ENCODE measurements at regions not wholly inside any gene's neighbourhood (a gene's known extent, or its start where the extent isn't known, plus 50 kb on each side); places are given as distances from the start of the nearest gene placed in this dataset.

GRCh38 chr2:147575106-147575505 lies 269.7 kb upstream of the ACVR2A start:
- ATAC-seq (no peak), DNase-seq (no peak)
- Mint-ChIP-seq H3K4me1 (no peaks in the 10 kb centered on the region), H3K27ac (no peak overlapping the region), H3K4me3 (no peak overlapping the region), H3K27me3 (no peaks in the 10 kb centered on the region), H3K9me3 (peaks cover 0 to 6% of the 10 kb centered on the region in 2 donors)

GRCh38 chr2:147572622-147573021 lies 272.2 kb upstream of the ACVR2A start:
- Mint-ChIP-seq H3K27ac (no peak overlapping the region), H3K27me3 (no peaks in the 10 kb centered on the region), H3K9me3 (peaks cover 0 to 6% of the 10 kb centered on the region in 2 donors), H3K4me3 (no peak overlapping the region), H3K4me1 (no peaks in the 10 kb centered on the region)
- ATAC-seq (no peak), DNase-seq (no peak)

GRCh38 chr2:147569426-147569825 lies 275.4 kb upstream of the ACVR2A start:
- no peak overlapping the region for H3K4me3 Mint-ChIP-seq
- ATAC-seq (no peak), DNase-seq (no peak)
- H3K27me3 Mint-ChIP-seq, result no peaks in the 10 kb centered on the region
- H3K27ac Mint-ChIP-seq, result no peak overlapping the region
- H3K9me3 Mint-ChIP-seq, result peaks cover 0 to 10% of the 10 kb centered on the region in 2 donors
- no peaks in the 10 kb centered on the region for H3K4me1 Mint-ChIP-seq

- Mint-ChIP-seq H3K4me1 (no peaks in the 10 kb centered on the region), H3K9me3 (peaks cover 0 to 10% of the 10 kb centered on the region in 2 donors), H3K4me3 (no peak overlapping the region), H3K27me3 (no peaks in the 10 kb centered on the region), H3K27ac (no peak overlapping the region)
- ATAC-seq (no peak), DNase-seq (no peak)
These were observed 276.7 kb upstream of the ACVR2A start for GRCh38 chr2:147568109-147568508.

DNA sequence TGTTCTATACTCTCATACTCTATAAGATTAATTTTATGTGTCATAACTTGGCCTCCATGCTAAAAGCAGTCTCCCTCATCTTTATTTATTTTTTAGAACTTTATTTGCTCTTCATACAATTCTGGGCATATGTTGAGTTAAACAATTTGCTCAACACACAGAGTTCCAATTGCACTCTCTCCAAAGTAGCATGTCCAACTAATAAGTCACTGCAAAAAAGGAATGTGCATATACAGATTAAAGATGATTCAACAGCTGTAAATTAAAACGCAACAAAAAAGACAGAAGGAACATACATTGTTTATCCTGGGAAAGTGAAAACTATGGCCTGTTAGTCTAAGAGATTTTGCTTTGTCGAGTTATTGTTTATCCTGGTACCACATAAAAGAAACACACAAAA lies 277.7 kb upstream of the ACVR2A start:
- Mint-ChIP-seq H3K4me1 (no peaks in the 10 kb centered on the region), H3K27ac (no peak overlapping the region), H3K9me3 (peaks cover 0 to 10% of the 10 kb centered on the region in 2 donors), H3K27me3 (no peaks in the 10 kb centered on the region), H3K4me3 (no peak overlapping the region)
- DNase-seq, result no peak
- no peak for ATAC-seq

DNA sequence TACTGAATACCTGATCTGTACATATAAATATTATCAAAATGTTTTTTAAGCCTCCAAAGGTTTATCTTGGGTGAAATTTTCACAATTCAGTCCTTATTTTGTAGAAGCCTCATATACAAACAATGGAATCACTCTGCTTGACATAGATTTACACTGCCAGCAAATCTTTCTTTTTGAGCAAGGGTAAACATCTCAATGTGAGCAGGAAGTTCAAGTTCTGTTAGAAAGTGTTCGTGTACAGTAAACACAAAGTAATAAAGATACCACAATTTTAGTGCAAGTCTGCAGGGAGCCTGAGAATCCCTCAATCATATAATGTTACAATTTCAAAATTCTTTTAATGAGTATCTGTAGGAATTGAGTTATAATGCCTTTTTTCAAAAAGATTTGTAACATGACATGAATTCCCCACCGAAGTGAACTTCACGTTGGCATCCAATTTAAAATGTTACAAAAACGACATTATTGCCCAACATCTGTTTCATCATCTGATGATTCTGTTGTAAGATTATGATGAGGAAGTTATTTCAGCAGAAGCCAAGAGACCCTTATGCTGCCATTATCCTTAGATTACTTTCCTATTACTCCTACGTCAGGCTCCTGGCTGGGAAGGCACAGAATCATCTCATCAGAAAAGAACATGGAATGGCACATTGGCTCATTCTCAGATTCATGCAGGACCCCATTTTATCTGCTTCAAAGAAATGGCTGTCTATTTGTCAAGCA lies 283.9 kb upstream of the ACVR2A start:
- DNase-seq (no peak), ATAC-seq (no peak)
- Mint-ChIP-seq H3K27me3 (no peaks in the 10 kb centered on the region), H3K9me3 (peaks cover 0 to 8% of the 10 kb centered on the region in 2 donors), H3K4me1 (no peaks in the 10 kb centered on the region), H3K4me3 (no peak overlapping the region), H3K27ac (no peak overlapping the region)

- peaks cover 0 to 4% of the 10 kb centered on the region in 2 donors for H3K9me3 Mint-ChIP-seq
- no peak overlapping the region for H3K4me3 Mint-ChIP-seq
- H3K27me3 Mint-ChIP-seq, result no peaks in the 10 kb centered on the region
- ATAC-seq, result no peak
- no peak for DNase-seq
- H3K4me1 Mint-ChIP-seq, result no peaks in the 10 kb centered on the region
- no peak overlapping the region for H3K27ac Mint-ChIP-seq
These were observed 285.6 kb upstream of the ACVR2A start for GRCh38 chr2:147559070-147559725.

DNA sequence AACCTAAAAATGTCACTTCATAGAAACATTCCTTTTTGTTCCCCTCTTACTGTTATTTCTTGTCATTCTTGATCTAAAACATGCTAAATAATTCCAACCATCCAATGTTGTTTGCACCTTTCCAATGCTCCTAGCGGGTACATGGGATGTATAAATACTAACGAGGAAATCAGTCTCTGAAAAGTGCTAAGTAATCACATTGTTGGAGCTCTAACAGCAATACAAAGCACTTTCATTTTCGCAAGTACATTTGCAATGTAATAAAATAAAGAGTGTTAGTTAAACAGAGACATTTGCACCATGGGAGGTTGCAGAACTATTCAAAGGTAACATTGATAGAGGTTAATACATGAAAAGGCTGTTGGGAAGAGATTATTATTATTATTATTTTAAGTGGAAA lies 286.2 kb upstream of the ACVR2A start:
- ATAC-seq (no peak), DNase-seq (no peak)
- Mint-ChIP-seq H3K4me3 (no peak overlapping the region), H3K27me3 (no peaks in the 10 kb centered on the region), H3K4me1 (no peaks in the 10 kb centered on the region), H3K27ac (no peak overlapping the region), H3K9me3 (peaks cover 0 to 4% of the 10 kb centered on the region in 2 donors)

GRCh38 chr2:147554521-147555107 lies 290.2 kb upstream of the ACVR2A start:
- Mint-ChIP-seq H3K4me1 (no peaks in the 10 kb centered on the region), H3K4me3 (no peak overlapping the region), H3K27ac (no peak overlapping the region), H3K9me3 (no peaks in the 10 kb centered on the region), H3K27me3 (no peaks in the 10 kb centered on the region)
- DNase-seq (no peak), ATAC-seq (no peak)

DNA sequence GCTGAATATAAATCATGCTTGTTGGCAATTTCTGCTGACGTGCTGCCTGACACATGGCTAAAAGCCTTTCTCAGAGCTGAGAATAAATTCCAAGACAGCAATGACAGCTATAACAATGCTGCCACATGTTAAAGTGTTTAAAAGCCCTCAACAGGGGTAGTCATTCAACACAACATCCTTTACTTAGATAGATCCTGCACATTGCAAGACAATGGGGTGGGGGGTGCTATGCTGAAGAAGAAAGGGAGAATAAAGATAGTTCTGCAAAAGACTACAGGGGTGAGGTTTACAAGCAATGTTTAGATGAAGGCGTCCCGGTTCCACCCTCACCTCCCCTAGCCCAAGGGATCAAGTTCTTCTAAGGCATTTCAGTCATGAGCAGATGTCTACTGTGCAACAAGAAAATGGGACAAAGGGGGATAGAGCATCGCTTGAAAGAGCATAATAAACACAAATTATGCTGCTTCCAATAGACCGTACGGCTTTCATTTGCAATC lies 291.0 kb upstream of the ACVR2A start:
- Mint-ChIP-seq H3K4me1 (no peaks in the 10 kb centered on the region), H3K27me3 (no peaks in the 10 kb centered on the region), H3K4me3 (no peak overlapping the region), H3K27ac (no peak overlapping the region), H3K9me3 (no peaks in the 10 kb centered on the region)
- no peak for ATAC-seq
- DNase-seq, result no peak

GRCh38 chr2:147550995-147551731 lies 293.7 kb upstream of the ACVR2A start:
- no peak for ATAC-seq
- Mint-ChIP-seq H3K4me3 (no peak overlapping the region), H3K4me1 (no peaks in the 10 kb centered on the region), H3K9me3 (peaks cover 0 to 6% of the 10 kb centered on the region in 2 donors), H3K27ac (no peak overlapping the region), H3K27me3 (no peaks in the 10 kb centered on the region)
- no peak for DNase-seq

- no peak overlapping the region for H3K4me3 Mint-ChIP-seq
- peaks cover 0 to 6% of the 10 kb centered on the region in 2 donors for H3K9me3 Mint-ChIP-seq
- H3K27me3 Mint-ChIP-seq, result no peaks in the 10 kb centered on the region
- ATAC-seq, result no peak
- no peak for DNase-seq
- H3K27ac Mint-ChIP-seq, result no peak overlapping the region
- no peaks in the 10 kb centered on the region for H3K4me1 Mint-ChIP-seq
These were observed 295.8 kb upstream of the ACVR2A start for GRCh38 chr2:147549054-147549453.

- H3K4me1 Mint-ChIP-seq, result no peaks in the 10 kb centered on the region
- no peak for ATAC-seq
- no peak overlapping the region for H3K4me3 Mint-ChIP-seq
- H3K9me3 Mint-ChIP-seq, result peaks cover 0 to 6% of the 10 kb centered on the region in 2 donors
- no peak for DNase-seq
- no peak overlapping the region for H3K27ac Mint-ChIP-seq
- H3K27me3 Mint-ChIP-seq, result no peaks in the 10 kb centered on the region
These were observed 296.4 kb upstream of the ACVR2A start for GRCh38 chr2:147548451-147548850.

- no peak overlapping the region for H3K4me3 Mint-ChIP-seq
- H3K27ac Mint-ChIP-seq, result no peak overlapping the region
- no peaks in the 10 kb centered on the region for H3K4me1 Mint-ChIP-seq
- peaks cover 0 to 6% of the 10 kb centered on the region in 2 donors for H3K9me3 Mint-ChIP-seq
- DNase-seq (no peak), ATAC-seq (no peak)
- H3K27me3 Mint-ChIP-seq, result no peaks in the 10 kb centered on the region
These were observed 297.4 kb upstream of the ACVR2A start for GRCh38 chr2:147547440-147547839.

DNA sequence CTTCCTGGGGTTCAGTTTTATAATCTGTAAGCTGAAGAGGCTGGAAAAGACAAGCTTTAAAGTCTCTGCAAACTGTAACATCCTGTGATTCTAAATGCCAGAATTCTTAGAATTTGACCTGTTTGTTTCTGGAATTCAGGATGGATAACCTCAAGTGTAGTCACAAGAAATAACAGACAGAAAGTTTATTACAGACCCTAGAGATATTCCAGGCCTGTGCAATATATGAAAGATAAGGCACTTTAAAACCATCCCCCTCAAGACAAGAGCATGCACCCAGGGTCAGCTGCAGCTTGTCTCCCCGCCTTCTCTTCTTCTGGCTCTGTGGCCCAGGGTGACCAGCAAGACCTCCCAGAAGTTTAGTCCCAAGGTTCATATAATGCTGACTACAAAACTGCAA lies 298.7 kb upstream of the ACVR2A start:
- Mint-ChIP-seq H3K4me1 (no peaks in the 10 kb centered on the region), H3K9me3 (peaks cover 0 to 12% of the 10 kb centered on the region in 2 donors), H3K27ac (no peak overlapping the region), H3K27me3 (no peaks in the 10 kb centered on the region), H3K4me3 (no peak overlapping the region)
- no peak for ATAC-seq
- DNase-seq, result no peak

- Mint-ChIP-seq H3K27me3 (no peaks in the 10 kb centered on the region), H3K27ac (no peak overlapping the region), H3K4me1 (no peaks in the 10 kb centered on the region), H3K4me3 (no peak overlapping the region), H3K9me3 (peaks cover 0 to 10% of the 10 kb centered on the region in 2 donors)
- DNase-seq, result no peak
- no peak for ATAC-seq
These were observed 301.8 kb upstream of the ACVR2A start for GRCh38 chr2:147543056-147543455.
